NCI-H2107 treated with DMSO at 0.1 percent for 48 hours (cell line): ENCODE measurements at regions not wholly inside any gene's neighbourhood (a gene's known extent, or its start where the extent isn't known, plus 50 kb on each side); places are given as distances from the start of the nearest gene placed in this dataset.
"Not testable (repeated sequence)": the region's sequence is repeated elsewhere in the genome, so short reads cannot be mapped to it uniquely, and the experiment has no call there.

ENCODE experiments used
- DNase-seq: peaks from one replicate; lab custom pipeline; 2025; ENCODE audit not compliant: unreplicated experiment; lab: John Stamatoyannopoulos, UW

DNA sequence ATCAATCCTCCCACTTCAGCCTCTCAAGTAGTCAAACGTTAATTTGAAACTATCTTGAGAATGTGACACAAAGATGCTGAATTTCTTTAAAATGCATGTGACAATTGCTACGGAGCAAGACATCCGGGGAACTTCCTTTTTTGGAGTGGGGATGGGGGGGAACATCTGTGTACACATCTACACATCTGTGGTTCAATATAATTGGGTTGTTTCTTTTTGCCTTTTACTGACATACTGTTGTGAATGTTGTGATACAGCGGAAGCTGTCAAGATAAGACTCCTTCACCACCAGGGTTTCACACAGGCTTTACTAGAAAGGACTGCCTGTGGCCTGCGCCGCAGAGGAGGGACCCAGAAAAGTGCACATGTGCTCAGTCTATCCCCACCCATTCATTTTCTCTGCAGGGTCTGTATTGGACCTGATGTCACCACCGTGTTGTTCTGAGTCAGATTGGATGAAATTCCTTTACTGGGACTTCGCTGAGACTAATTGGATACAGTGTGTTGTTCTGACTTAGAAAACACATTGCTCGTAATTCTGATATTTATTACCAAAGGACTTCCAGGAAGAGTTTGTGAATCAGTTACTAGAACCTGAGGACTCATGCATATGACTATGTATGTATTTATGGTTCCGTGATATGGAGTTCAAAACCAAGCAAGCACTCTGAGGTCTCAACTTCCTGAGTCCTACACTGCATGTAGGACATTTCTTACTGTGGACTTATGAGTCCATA lies 98.7 kb upstream of the SGK1 start:
- DNase-seq = no peak

GRCh38 chr6:134415656-134416055 lies 97.7 kb upstream of the SGK1 start:
- DNase-seq = peak; percentile 32

DNA sequence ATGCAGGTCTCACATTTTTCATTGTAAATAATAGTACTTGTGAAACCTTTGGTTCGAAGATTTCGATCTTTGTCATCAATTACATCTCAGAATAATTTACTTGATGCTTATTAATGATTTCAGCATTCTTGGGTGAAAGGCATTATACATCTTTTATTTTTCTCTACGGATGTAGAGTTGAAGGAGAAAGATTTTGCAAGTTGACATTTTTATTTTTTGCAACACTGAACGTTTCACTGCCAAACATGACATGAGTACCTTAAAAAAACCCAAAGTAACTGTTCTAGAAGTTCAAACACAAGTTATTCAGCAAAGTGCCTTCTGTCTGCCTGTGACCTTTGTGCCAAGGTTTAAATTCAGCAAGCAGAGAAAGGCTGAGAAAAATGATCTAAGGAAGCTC lies 97.3 kb upstream of the SGK1 start:
- DNase-seq = no peak

- no peak for DNase-seq
These were observed 96.9 kb upstream of the SGK1 start for GRCh38 chr6:134414793-134415192.

- DNase-seq = no peak
These were observed 95.3 kb upstream of the SGK1 start for GRCh38 chr6:134413241-134413643.

DNA sequence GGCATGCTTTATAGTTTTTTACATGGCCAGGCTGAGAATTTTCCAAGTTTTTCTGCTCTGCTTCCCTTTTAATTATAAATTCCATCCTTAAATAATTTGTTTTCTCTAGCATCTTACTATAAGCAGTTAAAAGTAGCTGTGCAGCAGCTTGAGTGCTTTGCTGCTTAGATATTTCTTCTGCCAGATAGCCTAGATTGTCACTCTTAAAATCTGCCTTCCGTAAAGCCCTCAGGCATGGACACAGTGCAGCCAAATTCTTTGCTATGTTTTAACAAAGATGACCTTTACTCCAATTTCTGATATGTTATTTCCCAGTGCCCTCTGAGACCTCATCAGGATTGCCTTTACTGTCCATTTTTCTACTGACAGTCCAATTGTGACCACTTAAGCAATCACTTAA lies 92.6 kb upstream of the SGK1 start:
- DNase-seq = no peak

GRCh38 chr6:134407791-134408190 lies 89.9 kb upstream of the SGK1 start:
- DNase-seq = no peak

DNA sequence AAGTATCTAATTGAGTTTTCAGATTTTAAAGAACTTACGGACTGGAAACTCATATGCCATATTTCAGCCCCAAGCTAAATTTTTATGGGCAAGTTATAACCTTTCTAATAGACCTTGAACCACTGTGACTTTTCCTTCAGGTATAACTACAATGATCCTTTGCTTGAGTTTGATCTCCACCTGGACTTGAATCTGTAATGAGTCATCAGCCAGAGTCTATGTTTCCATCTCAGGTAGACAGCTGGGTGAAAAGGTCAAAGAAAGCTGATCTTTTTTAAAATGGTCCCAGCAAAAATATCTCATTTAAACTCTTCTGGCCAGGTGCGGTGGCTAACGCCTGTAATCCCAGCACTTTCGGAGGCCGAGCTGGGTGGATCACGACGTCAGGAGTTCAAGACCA lies 88.4 kb upstream of the SGK1 start:
- no peak for DNase-seq

- no peak for DNase-seq
These were observed 87.6 kb upstream of the SGK1 start for GRCh38 chr6:134405386-134406087.

- not testable (repeated sequence) for DNase-seq
These were observed 85.4 kb upstream of the SGK1 start for GRCh38 chr6:134403312-134403711.

GRCh38 chr6:134402372-134402984 lies 84.6 kb upstream of the SGK1 start:
- no peak for DNase-seq

- no peak for DNase-seq
These were observed 83.0 kb upstream of the SGK1 start for GRCh38 chr6:134400941-134401340.

GRCh38 chr6:134398453-134398852 lies 80.5 kb upstream of the SGK1 start:
- no peak for DNase-seq

DNA sequence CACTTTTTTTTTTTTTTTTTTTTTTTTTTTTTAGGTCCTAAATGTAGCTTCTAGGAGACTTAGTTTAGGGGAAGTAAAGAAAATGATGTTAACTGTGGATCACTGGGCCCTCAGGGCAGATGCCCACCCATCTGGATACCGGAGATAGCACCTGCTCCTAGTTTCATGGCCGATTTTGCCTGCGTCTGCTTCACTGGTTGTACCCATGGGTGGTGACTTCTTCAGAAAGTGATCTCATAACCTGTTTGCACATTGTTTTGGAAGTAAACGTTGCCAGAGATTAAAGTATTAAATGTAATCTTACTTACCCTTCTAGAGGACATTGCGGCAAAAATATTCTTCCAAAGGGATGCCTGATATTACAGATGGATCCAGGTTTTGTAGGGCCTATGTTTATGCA lies 79.8 kb upstream of the SGK1 start:
- no peak for DNase-seq

DNA sequence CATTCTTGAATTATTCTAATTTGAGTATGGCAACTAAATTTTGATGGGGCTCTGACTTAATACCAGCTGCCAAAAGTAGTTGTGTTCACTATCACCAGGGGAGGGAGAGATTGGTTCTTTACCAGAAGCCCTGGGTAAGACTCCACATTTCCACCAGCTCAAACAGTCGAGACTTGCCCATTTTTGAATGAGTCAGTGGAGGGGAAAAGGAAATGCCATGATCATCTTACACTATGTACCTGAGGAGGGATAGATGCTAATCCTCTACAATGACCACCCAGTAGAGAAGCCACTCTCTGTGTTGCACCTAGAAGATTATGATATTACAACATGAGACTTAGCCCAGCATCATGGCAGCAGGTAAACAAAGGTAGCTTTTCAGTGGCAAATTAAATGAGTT lies 77.0 kb upstream of the SGK1 start:
- no peak for DNase-seq

GRCh38 chr6:134394208-134394607 lies 76.3 kb upstream of the SGK1 start:
- DNase-seq = no peak

DNA sequence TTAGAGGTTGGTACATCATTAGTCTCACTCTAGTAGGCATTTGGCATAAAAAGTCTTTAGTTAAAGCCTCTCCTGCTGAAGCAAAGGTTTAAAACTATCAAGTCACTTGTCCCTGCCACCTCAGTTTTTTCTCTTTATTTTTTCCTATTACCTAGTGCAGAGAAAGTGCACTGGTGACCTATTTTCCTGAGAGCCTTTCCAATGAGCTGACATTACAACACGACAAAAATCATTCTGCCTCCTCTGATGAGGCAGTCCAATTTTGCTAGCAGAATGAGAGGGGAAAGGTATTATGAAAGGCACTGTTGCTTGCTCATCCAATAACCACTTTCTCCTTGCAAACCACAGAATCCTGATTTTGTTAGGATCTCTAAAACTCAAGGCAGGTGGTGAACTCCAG lies 73.3 kb upstream of the SGK1 start:
- no peak for DNase-seq

DNA sequence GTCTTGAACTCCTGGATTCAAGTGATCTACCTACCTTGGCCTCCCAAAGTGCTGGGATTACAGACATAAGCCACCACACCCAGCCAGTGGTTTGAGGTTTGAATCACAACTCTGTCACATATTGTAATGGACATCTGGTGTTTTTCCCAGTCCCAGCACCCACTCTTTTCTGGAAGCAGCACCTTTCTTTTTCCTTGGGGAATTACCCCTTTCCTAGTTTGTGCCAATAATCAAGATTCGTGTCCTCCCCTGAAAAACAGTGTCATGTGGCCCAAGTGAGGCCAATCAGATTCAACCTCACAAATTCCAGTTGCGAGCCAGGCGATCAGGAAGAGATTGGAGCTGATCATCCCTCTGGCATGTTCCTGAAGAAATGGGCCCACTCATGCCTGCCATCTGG lies 71.7 kb upstream of the SGK1 start:
- no peak for DNase-seq

DNA sequence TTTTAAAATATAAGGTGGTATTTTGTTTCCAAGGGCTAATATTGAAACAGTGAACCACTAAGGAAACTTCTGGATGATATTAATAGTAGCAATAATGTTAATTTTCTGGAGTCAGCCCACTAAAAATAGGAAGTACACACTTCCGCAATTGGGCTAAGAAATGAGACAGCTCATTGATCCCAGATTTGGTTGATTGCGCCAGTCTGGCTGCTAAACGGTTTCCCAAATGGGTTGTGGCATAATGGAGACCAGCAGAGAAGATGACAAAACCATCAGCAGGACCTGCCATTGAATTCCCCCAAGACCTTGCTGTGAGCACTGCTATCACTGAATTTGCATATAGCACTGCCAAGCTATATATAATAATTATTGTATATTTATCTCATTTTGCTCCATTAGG lies 71.2 kb upstream of the SGK1 start:
- DNase-seq = no peak

DNA sequence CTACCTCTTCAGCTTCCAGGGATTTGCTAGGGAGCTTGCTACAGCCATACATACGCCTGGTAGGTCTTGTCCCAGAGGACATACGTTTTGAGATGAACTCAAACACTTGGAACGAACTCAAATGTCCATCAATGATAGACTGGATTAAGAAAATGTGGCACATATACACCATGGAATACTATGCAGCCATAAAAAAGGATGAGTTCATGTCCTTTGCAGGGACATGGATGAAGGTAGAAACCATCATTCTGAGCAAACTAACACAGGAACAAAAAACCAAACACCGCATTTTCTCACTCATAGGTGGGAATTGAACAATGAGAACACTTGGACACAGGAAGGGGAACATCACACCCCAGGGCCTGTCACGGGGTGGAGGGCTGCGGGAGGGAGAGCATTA lies 68.6 kb upstream of the SGK1 start:
- not testable (repeated sequence) for DNase-seq

DNA sequence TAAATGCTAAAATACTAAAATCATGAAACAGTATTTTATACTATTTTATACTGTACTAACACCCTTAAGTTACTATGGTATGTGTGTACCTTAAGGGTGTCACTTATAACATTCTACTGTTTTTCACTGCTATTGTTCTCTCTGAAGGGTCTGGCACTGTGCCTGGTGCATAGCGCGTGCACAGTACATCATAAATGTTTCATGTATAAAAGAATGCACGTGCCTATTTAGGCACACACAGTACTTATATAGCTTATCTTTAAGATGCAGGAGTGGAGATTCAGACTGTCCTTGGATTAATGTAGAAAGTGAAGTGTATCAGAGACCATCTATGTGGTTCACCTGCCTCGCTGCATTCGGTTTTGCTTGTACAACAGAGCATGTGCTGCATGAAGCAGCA lies 64.0 kb upstream of the SGK1 start:
- DNase-seq = no peak

GRCh38 chr6:134379599-134379998 lies 61.7 kb upstream of the SGK1 start:
- DNase-seq = no peak
